Ramos (cell line): ENCODE measurements at regions not wholly inside any gene's neighbourhood (a gene's known extent, or its start where the extent isn't known, plus 50 kb on each side); places are given as distances from the start of the nearest gene placed in this dataset.
"Not testable (repeated sequence)": the region's sequence is repeated elsewhere in the genome, so short reads cannot be mapped to it uniquely, and the experiment has no call there.

Experiments used
- in situ Hi-C: fragments of 300-500 bp; cut with MboI; formaldehyde crosslinking; loops from one replicate; pipeline ENCODE4 v1.14.3; 2022; ENCODE audit warnings: low sequenced_read_pairs; ENCODE audit not compliant: unreplicated experiment

DNA sequence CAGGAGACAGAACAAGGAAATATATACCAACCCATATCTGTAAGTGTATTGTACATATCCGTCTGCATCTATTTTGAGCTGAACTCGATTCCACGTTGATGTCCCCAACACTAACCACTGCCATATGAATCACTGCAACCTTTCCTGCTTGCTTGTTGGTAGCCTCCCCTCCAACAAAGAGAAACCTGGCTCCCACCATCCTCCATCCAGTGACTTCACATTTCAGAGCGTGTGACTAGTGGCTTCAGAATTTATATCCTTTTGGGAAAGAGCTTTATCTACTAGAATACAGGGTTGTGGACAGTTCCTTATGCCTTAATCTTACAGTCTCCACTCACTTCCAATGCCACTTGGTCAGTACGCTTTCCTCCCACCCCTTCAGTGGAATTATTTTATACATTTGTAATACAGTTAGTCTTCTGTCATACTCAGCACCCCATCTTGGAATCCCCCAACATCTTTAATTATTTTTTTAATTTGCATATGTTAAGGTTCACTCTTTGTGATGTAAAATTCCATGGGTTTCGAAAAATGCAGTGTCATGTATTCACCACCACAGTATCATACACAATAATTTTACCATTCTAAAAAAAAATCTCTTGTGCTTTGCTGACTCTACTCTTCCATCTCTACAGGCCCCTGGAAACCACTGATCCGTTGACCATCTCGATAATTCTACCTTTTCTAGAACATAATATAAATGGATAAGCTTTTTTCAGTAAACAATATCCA is 264.7 kb downstream of the BCL2L11 start:
- in situ Hi-C loops = not testable (repeated sequence)

DNA sequence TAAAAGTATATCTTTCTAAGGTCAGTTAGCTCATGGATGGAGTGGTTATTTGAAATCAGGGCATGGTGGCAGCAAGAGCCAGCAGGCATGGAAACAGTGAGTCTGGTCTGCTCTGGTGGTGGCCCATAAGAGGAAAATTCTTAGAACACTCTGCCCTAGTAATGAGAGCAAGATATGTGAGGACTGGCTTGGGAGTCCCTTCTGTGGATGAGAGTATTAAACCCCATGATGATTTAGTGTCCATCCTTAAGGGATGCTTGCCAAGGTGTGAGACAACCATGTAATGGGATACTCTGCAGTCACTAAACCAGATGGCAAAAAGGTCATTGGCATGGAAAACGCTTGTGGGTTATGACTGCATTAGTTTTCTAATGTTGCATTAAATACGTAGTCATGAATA is 269.9 kb downstream of the BCL2L11 start:
- in situ Hi-C loops = not testable (repeated sequence)

DNA sequence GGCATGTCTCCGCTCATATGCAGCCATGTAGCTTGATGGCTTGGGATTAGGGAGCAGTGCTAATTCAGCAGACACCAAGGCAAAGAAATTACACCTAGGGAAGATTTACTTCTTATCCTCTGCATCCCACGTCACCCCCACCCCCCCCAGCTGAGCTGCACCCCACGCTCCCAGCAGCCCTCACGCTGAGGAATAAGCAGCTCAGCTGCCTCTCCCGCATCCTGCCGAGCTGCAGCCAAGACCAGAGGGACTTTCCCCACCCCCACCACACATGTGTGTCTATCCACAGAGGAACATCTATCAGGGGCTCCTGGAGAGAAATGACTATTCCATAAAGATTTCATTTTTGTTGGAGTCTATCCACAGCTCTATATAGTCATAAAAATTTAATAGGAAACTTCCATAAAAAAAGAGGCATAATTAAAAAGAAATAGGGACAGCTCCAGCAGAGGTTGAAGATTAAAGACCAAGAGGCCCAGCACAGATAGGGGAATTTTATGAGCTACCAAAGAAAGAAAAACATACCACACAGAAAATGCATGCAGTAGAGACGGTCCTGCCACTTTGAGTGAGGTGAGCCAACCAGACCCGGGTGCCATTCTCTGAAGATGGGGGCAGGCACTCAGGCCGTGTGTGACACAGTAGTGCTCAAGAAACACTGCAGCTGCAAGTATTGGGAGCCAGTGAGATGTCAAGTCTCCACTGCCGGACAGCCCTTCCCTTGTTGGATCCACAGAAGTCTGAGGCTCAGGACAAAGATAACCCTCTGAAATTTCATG is 274.8 kb downstream of the BCL2L11 start:
- in situ Hi-C loops = not testable (repeated sequence)

DNA sequence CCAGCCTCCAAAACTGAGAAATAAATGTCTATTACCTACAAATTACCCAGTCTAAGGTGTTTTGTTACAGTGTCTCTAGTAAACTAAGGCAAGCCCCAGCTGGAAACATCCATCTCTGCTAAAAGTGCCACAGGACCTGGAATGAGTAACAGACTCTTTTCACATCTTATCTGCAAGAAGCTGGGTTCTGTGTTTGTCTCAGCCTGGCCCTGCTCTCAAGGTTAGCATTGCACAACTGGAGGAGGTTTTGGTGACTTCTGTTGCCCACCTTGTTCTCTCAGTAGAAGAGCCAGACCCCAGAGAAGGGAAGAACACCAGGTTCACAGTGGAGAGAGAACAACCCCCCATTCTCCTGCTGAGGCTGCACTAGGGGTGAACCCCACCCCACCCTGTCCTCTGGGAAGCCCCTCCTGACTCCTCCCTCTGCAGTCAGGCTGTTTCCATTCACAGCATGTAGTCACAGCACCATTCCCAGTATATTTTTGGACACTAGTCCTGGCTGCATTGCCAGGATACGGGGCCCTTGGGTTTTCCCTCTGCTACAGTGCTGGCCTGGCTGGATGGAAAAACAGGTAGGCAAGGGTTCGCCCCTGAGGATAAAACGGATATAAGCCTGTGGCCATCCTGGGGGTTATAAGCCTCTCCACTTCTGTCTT is 280.0 kb downstream of the BCL2L11 start:
- in situ Hi-C loops = not testable (repeated sequence)

DNA sequence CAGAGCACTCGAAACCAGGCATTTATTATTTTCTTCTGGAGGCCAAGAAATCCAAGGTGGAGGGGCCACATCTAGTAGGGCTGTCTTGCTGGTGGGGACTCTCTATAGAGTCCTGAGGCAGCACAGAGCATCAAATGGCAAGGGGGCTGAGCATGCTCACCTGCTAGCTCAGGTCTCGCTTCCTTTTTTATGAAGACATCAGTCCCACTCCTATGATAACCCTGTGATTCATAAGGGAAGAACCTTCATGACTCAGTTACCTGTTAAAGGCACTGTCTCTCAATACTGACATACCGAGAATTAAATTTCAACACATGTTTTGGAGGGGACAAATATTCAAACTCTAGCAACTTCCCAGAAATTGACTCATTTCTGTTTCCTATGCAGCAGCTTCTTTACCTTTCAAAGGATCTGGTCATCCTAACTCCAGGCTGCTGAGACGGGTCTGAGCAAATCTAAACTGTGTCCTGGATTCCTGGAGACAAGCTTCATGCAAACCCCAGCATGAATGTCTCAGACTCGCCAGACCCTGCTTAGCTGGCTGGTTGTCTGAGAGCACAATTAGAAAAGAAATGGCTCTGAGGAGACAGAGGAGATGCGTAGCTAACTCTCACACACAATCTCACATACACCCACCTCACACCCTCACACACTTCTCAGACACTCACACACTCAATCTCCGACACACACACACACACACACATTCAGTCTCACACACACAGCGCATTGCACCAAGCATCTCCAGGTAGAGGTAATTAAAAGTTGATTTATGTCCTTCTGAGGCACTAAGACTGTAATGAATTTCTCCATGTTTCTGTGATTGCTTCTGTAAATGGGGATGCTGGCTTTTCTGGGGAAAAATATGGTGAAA is 280.8 kb downstream of the BCL2L11 start:
- in situ Hi-C loops = not testable (repeated sequence)

DNA sequence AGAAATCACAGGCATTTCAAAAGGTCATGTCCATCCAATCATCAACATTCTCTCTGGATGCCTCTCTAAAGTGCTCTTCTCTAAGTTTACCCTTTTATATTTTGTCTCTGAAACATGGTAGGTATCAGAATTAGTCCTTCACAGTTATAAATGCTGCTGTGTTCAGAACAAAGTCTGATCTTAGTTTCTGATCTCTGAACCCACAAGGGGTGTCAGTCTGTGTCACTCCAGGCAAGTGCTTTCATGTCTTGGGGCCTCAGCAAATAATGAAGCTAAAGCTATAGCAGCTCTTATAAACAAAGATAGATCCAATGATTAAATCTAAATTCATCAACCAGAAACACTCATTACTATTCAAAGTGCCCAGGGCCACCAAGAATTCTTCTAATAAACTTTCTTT is 281.7 kb downstream of the BCL2L11 start:
- in situ Hi-C loops = not testable (repeated sequence)

DNA sequence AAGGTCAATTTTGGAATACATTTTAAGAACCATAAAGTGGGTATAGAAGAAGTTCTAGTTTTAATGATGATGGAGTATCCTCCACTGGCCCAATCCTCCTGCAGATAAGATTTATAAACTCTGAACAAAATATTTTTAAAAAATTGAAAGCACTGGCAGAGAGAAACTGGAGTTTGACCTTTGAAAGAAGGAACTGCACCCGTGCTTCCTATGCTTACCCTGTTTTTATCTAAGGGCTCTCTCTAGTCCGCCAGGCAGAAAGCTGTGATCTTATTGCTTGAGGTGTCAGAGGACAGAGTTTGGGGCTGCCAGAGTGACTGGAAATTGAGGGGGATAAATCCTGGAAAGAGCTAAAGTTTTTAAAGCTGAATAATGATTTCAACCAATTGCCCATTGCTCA is 282.6 kb downstream of the BCL2L11 start:
- in situ Hi-C loops = not testable (repeated sequence)

DNA sequence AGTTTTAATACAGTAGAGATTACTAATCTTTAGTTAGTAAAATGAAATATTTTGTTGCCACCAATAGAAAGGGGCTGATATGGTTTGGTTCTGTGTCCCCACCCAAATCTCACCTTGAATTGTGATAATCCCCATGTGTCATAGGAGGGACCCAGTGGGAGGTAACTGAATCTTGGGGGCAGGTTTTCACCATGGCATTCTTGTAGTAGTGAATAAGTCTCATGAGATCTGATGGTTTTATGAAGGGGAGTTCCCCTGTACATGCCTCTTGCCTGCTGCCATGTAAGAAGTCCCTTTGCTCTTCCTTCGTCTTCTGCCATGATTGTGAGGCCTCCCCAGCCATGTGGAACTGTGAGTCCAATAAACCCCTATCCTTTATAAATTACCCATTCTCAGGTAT is 285.9 kb downstream of the BCL2L11 start:
- in situ Hi-C loops = not testable (repeated sequence)

DNA sequence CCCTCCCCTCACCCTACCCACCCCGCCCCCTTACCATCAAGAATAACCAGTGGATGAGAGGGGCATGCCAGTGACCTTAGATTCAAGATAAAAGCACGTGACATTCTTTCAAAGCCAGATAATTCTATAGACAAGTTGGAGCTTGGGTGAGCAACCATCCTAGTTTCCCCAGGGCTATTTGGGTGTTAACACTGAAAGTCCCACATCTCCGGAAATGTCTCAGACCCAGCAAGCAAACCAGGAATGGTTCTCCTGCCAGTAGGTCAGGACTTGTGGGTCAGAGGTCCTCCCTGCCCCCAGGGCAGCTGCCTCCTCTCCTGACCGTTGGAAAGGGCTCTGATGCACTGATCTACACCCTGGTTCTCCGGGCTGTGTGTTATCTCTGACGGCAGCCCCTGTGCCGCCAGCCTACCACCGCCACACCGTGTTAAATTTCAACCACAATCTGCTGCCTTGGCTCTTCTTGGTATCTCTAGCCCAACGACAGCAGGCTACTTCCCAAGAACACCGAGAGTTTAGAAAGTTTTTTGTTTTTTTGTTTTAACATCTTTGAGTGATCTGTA is 287.0 kb downstream of the BCL2L11 start:
- in situ Hi-C loops = not testable (repeated sequence)

DNA sequence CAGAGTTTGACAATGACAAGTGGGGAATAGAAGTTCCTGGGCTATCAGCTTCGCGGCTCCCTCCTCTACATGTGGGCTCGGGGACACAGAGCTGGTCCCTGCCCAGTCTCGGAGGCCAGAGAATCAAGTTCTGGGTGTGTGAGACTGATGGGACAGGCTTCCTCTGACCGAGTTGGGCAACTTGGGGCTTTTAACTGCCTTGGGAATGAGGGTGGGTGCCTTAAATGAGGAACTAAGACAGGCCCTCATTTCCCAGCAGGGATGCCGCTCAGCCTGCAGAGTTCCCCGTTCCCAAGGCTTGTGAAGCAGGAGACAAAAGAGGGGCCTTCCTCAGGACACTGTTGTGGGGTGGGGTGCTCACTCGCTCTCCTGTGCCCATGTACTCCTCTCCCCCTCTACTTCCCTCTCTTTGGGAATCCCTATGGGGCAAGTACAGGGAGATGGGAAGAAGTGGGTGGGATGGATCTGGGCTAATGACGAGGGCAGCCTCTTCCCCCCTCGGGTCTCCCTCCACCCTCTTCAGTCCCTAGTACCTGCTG is 290.2 kb downstream of the BCL2L11 start:
- in situ Hi-C loops = not testable (repeated sequence)

DNA sequence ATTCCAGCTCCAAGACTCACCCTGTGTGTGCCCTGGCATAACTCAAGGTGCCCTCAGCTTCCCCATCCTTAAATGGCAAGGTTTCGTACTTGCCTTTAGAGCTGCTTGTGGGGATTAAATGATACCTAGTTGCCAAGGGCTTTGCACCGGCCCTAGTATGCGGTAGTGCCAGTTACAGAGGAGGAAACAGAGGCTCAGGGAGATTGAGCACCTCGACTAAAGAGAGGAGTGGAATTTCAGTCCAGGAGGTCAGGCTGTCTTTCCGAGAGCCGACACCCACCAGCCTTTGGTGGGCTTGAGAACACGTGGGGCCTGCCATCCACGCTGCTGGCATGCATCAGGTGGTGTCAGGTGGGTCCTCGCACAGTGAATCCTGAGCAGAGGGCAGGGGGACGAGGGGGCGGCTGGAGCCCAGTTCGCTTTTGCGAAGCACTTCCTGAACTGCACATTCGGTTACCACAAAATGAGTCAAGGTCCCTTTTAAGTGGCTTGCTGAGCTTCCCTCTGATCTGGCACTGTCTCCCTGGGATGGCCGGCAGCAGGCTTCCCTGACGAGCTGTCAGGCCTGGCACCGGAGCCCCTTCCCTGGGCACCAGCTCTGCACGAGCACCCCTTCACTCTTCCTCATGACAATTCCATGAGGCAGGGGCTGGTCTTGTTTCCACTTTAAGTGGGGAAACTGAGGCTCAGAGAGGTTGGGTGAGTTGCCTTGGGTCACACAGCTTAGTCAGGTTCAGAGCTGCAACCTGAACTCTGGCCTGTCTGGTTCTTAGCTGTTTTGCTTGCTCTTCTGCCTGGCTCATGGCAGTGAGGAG is 291.4 kb downstream of the BCL2L11 start:
- in situ Hi-C loops = not testable (repeated sequence)

DNA sequence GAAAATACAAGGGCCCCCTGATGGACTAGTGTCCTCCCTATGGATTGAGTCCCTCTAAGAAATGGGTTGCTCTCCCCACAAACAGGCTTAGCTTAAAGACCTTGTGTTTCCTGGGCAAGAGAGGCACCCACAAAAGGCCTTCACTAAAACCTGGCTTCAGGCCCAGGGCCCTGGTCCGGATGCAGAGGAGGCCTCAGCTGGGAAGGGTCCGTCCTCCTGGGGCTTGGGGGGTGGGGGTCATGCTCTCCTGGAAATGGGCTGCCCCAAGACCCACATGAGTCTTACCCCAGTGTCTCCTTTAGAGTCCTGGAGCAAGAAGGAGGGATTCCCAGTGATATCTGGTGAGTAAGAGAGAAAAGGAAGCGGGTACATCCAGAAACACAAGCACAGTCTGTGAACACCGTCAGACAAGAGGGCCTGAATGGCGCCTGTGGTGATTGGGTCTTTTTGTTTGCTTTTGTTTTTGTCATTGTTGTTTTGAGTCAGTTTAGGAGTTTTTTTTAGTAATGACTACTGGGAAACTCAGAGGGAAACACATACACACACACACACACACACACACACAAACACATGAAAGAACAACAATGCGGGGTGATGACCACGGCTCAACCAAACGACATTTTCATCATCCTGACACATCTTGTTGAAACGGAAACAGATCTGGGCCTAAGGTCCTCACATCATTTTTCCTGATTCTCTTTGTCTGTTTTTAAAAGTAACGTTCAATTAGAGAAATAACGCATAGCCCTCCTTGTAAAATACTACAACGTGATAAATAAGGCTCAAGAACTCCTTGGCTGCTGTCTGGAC is 292.3 kb downstream of the BCL2L11 start:
- in situ Hi-C loops = not testable (repeated sequence)

DNA sequence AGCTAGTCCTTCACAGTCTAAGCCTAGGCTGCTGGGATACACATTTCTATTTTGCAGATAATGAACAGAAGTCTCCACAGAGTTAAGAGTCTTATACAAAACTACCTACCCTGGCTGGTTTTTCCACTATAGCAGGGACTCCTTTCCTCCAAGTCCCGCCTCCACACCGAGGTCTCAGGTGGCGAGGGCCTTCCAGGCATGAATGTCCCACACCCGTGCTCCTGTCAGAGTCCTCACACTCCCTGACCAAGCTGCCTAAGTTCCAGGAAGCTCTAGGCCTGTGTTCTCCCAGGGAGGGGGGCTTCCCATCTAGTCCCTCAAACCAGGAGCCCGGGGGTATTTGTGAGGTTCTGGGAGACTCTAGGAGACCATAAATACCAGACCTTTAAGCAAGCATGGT is 293.2 kb downstream of the BCL2L11 start:
- in situ Hi-C loops = not testable (repeated sequence)

DNA sequence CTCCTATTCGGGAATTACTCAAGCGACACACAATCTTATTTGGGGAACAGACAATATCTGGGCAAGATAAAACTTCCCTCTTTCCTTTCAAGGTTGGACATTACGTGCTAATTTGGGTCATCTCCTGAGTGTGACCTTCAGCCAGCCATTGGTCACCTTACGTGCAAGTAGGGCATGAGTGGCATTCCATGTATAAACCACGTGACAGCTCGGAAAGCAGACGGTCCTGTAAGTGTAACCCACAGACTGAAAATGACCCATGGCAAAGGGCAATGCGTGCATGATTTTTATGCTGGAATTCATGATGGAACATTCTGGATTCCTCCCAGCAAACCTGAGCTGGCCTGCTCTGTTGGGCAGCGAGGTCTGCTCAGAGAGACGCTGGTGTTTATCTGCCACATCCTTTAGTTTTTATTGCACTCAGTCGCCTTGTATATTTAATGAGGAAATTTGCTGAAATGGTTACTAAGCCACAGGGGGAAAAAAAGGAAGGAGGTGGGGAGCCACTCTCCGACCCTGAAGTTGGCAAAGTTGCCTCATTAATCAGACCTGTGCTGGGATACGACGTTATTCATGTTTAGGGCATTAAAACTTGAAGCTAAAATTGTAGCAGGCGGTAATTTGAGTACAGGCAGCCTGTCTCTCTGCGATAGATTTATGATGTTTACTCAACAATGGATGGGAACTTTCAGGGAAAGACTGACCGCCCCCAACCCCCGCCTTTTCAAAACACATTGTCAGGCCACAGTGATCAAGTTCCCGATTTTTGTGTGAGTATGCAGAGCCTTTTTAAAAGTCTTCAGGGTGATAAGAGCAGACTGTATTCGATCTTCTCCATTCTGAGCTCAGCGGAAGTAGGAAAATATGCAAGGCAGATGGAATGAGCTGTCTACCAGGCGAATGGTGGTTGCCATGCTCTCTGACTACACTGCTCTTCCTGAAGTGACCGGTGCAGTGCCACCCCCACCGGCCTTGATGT is 295.3 kb downstream of the BCL2L11 start:
- in situ Hi-C loops = not testable (repeated sequence)

DNA sequence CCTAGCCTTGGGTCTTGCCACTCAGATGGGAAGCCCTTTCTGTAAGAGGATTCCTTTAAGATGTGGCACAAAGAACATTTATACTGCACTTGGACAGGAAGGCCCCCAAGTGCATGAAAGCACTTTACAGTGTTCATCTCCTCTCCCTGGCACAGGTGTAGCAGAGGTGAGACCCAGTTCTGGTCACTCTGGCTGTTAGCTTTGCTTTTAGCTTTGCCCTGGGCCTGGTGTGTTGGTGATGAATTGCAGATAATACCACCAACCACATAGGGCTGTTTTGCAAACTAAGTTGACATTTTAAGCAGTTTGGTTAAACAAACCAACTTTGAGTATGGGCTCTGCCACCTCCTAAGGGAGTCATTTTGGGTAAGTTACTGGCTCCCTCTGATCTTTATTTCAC is 296.3 kb downstream of the BCL2L11 start:
- in situ Hi-C loops = not testable (repeated sequence)

DNA sequence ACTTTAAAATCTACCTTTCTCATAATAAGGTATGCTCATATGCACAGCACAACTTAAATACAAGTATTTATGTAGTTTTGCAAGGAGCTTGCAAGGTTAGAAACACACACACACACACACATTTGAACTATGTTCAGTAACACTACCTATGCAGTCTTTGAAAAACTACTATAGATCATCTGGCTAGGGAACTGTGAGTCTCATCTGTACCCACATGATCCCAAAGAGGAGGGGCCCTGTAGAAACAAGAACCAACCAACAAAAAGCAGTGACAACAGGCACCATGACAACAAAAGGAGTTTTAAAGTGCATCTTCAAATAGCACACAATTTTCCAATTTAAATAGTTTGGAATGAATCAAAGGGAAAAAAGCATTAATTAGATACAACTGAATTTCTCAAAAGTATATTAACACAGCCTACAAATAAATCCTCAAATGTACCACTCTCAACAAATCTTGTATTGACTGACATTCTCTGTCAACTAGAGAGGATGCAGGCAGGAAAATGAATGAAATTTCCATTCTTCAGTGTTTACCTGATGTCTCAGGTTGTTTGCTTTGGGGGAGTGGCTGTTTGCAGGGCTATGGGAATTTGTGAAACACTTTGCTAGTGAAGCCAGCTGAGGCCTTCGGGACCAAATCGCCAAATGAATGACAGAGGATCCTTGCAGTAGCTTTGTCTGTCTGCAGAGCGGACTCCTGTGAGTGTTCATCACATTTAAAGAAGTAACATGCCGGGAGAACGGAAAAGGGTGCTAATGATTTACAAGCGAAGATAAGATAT is 297.6 kb downstream of the BCL2L11 start:
- in situ Hi-C loops = not testable (repeated sequence)
